ENCODE measurements at regions not wholly inside any gene's neighbourhood (a gene's known extent, or its start where the extent isn't known, plus 50 kb on each side); places are given as distances from the start of the nearest gene placed in this dataset.

GRCh38 chr7:142425281-142425680, 167.4 kb upstream of the PRSS58 start:
- TF ChIP-seq POLR2A (IDR thresholded peaks at IDR 0.05; ENCODE audit: low read depth, low read length): no peak
- no peak for TF ChIP-seq TAF1 (IDR thresholded peaks at IDR 0.05; ENCODE audit: borderline replicate concordance, low read depth, low read length)
- no peak for TF ChIP-seq POLR2AphosphoS5 (IDR thresholded peaks at IDR 0.05; ENCODE audit: low read depth, low read length)

Measured in GM12892 (cell line).